A673 (cell line): ENCODE measurements at regions not wholly inside any gene's neighbourhood (a gene's known extent, or its start where the extent isn't known, plus 50 kb on each side); places are given as distances from the start of the nearest gene placed in this dataset.

Experiments
- EZH2 ChIP-seq: fragments of 200-600 bp; sonication (generic); IDR thresholded peaks from 2 replicates; pipeline ENCODE4 v1.6.1; 2017; ENCODE audit warnings: borderline replicate concordance, low read depth, mild to moderate bottlenecking, mixed read lengths, antibody characterized with exemption, low read length; ENCODE audit not compliant: poor library complexity, severe bottlenecking
- TF ChIP-seq, protein P1 (sequence below): fragments of 300-800, 200-600 bp; sonication (generic); conservative IDR thresholded peaks from 2 replicates; pipeline ENCODE4 v1.5.1; 2017; ENCODE audit warnings: low read depth, mild to moderate bottlenecking, antibody characterized with exemption, low read length, moderate library complexity, mixed read lengths

DNA sequence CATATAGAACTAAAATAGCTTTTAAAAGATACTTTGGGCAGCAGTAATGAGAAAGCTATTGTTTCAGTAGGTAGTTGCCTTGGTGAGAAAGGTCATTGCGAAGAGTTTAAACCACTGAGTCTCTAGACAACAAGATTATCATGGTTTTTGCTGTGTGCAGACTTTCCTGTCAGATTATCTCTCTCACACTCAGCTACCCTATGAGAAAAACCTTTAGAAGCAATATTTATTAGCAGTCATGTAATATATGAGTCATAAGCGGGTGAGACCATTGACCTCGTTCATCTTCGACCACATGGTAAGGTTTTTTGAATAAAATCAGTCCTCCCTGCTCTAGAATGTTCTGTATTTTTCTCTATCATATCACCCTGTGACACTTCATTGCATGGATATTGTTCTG, 59.9 kb downstream of the GPR65 start:
- TF ChIP-seq, protein P1, sequence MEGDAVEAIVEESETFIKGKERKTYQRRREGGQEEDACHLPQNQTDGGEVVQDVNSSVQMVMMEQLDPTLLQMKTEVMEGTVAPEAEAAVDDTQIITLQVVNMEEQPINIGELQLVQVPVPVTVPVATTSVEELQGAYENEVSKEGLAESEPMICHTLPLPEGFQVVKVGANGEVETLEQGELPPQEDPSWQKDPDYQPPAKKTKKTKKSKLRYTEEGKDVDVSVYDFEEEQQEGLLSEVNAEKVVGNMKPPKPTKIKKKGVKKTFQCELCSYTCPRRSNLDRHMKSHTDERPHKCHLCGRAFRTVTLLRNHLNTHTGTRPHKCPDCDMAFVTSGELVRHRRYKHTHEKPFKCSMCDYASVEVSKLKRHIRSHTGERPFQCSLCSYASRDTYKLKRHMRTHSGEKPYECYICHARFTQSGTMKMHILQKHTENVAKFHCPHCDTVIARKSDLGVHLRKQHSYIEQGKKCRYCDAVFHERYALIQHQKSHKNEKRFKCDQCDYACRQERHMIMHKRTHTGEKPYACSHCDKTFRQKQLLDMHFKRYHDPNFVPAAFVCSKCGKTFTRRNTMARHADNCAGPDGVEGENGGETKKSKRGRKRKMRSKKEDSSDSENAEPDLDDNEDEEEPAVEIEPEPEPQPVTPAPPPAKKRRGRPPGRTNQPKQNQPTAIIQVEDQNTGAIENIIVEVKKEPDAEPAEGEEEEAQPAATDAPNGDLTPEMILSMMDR, result no peak
- TF ChIP-seq EZH2, result no peak
